ENCODE measurements at regions not wholly inside any gene's neighbourhood (a gene's known extent, or its start where the extent isn't known, plus 50 kb on each side); places are given as distances from the start of the nearest gene placed in this dataset.

- no peak for DNase-seq
Observed at GRCh38 chr12:98151105-98151590, 364.2 kb upstream of the TMPO start.

- DNase-seq: no peak
Observed at GRCh38 chr12:98151984-98152383, 363.4 kb upstream of the TMPO start.

- no peak for DNase-seq
Observed at GRCh38 chr12:98154850-98155249, 360.5 kb upstream of the TMPO start.

GRCh38 chr12:98156697-98157096 is 358.7 kb upstream of the TMPO start:
- DNase-seq: no peak

- DNase-seq: no peak
Observed at GRCh38 chr12:98162906-98163678, 352.3 kb upstream of the TMPO start.

GRCh38 chr12:98172304-98172703 is 343.1 kb upstream of the TMPO start:
- no peak for DNase-seq

- DNase-seq: no peak
Observed at GRCh38 chr12:98172801-98173200, 342.6 kb upstream of the TMPO start.

- no peak for DNase-seq
Observed at GRCh38 chr12:98173773-98174427, 341.5 kb upstream of the TMPO start.

- no peak for DNase-seq
Observed at GRCh38 chr12:98174428-98174809, 341.0 kb upstream of the TMPO start.

- no peak for DNase-seq
Observed at GRCh38 chr12:98178126-98178525, 337.3 kb upstream of the TMPO start.

GRCh38 chr12:98179151-98179550 is 336.2 kb upstream of the TMPO start:
- DNase-seq: no peak

GRCh38 chr12:98180603-98181002 is 334.8 kb upstream of the TMPO start:
- no peak for DNase-seq

- DNase-seq: no peak
Observed at GRCh38 chr12:98182821-98183220, 332.6 kb upstream of the TMPO start.

- DNase-seq: no peak
Observed at GRCh38 chr12:98185606-98186005, 329.8 kb upstream of the TMPO start.

GRCh38 chr12:98188650-98189077 is 326.7 kb upstream of the TMPO start:
- no peak for DNase-seq

GRCh38 chr12:98194591-98194990 is 320.8 kb upstream of the TMPO start:
- DNase-seq: no peak

- DNase-seq: no peak
Observed at GRCh38 chr12:98198261-98198982, 317.0 kb upstream of the TMPO start.

- no peak for DNase-seq
Observed at GRCh38 chr12:98208816-98209215, 306.6 kb upstream of the TMPO start.

- no peak for DNase-seq
Observed at GRCh38 chr12:98211909-98212695, 303.3 kb upstream of the TMPO start.

- no peak for DNase-seq
Observed at GRCh38 chr12:98213556-98213955, 301.8 kb upstream of the TMPO start.

- DNase-seq: no peak
Observed at GRCh38 chr12:98217257-98217656, 298.1 kb upstream of the TMPO start.

- no peak for DNase-seq
Observed at GRCh38 chr12:98220636-98221035, 294.8 kb upstream of the TMPO start.

- no peak for DNase-seq
Observed at GRCh38 chr12:98221243-98221808, 294.1 kb upstream of the TMPO start.

Measured in GF-D8 (cell line).